HG02763 (cell line): ENCODE measurements at regions not wholly inside any gene's neighbourhood (a gene's known extent, or its start where the extent isn't known, plus 50 kb on each side); places are given as distances from the start of the nearest gene placed in this dataset.
"Not testable (repeated sequence)": the region's sequence is repeated elsewhere in the genome, so short reads cannot be mapped to it uniquely, and the experiment has no call there.

ENCODE experiments used
- ATAC-seq: cut with Tn5 transposase; IDR thresholded peaks from one replicate; pipeline ENCODE4 v1.9.1; 2021; ENCODE audit warnings: mild to moderate bottlenecking, moderate library complexity; ENCODE audit not compliant: unreplicated experiment

GRCh38 chr10:6929148-6929830 lies 349.2 kb upstream of the PRKCQ start:
- ATAC-seq = no peak

DNA sequence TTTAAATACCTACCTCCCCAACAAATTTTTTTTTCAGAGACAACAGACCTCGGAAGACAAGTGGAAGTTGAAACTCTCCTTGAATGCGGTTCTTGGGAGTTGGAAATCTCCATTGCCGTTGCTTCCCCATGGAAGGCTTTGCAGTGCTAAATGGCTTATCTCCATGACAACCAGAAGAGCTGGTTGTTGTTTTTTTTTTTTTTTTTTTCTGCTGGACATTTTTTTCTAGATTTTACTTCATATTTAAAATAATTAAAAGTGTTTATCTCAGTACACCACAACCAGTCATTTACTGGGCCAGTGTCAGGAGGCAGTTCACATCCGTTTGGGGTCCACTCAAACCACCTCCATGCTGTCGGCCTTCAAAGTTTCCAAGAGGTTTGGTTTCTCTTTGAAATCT lies 348.5 kb upstream of the PRKCQ start:
- ATAC-seq = no peak

DNA sequence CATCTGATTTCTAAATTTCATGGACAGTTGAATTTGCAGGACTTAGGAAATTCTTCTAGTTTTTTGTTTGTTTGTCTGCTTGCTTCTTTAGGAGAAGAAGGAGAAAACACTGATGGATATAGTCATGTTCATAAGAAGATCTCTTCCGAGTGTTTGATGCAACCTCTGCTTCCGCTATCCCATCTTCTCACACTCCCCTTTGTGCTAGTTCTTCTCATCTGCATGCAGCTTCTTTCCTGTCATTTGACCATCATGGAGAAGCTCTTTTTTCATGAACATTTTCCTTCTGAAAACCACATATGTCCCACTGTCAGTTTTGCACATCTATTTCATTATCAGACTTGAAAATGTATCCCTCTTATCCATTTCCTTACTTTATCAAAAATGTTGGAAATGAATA lies 346.9 kb upstream of the PRKCQ start:
- no peak for ATAC-seq

DNA sequence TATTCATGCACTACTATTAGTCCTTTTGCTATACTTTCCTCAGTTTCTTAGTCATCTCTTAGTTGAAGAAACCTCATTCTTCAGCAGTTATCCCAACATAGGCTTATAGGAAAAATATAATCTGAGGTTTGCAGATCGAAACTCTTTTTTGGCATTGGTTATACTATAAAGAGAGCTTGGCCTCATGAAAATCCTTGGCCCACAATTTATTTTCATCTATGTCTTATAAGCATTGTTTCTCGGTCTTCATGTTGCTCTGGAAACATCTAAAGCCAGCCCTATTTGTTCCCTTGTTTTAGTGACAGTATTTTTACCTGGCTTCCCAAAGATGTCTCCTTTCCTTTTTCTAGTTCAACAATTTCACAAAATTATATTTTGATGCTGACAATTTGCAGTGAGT lies 345.1 kb upstream of the PRKCQ start:
- ATAC-seq = no peak

GRCh38 chr10:6924166-6924565 lies 344.1 kb upstream of the PRKCQ start:
- ATAC-seq = no peak

DNA sequence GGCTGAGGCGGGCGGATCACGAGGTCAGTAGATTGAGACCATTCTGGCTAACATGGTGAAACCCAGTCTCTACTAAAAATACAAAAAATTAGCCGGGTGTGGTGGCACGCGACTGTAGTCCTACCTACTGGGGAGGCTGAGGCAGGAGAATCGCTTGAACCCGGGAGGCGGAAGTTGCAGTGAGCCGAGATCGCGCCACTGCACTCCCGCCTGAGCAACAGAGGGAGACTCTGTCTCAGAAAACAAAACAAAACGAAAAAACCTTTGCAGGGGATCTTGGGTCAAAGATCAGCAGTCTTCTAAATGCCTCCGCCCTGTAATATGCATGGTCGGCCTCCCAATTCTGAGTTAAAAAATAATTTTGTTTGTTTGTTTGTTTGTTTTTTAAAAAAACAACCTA lies 340.9 kb upstream of the PRKCQ start:
- ATAC-seq = not testable (repeated sequence)

DNA sequence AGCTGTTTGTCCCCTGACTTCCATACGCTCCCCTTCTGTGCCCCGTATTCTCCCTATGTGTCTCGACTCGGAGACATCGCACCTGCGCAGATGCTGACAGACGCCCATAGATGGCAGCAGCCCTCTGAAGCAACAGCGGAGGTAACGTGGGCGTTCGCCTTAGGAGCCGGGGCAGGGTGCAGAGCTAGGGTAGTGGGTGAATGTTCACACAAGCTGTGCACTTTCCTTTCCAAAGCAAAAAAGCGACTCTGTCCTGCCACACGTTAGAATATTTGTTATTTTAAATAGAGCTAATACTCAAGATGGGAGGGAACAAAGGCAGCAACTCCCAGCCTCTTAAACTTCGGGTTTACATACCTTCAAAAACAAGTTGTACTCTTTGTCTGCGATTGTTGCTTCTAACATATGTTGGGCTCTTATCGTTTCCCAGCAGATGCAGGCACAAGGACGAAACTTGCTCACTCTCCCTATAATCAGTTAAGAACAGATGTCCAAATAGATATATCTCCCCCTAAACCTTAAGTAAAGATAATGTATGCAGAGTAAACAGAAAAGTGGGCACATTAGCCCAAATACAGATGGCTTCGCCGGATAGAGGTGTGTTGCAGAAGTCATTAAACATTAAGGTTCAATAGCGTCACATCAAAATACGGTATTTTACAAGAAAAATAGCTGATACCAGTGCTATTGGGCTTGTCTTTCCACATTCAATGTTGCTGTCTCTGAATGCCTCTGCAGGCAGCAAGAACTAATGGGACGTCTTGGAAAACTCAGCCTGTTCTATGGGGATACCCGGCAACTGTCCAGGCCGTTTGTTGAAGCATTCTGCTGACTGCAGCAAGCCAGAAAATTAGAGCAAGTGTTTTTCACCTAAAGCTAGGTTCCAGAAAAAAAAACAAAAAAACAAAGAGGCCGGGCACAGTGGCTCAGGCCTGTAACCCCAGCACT lies 340.3 kb upstream of the PRKCQ start:
- peak; percentile 99 for ATAC-seq

DNA sequence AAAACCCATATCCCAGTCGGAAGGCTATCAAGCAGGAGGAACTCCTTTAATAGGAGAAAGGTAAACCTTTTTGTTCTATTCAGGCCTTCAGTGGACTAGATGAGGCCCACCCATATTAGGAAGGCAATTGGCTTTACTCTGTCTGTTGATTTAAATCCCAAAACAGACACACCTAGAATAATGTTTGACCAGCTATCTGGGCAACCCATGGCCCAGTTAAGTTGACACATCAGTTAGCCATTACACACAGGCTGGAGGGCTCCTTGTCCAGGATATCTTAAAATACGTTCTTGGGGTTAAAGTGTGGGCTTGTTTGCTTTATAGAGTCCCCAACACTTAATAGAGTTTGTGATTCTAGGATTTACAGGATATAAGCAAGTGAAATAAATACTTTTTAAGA lies 339.0 kb upstream of the PRKCQ start:
- ATAC-seq = no peak

DNA sequence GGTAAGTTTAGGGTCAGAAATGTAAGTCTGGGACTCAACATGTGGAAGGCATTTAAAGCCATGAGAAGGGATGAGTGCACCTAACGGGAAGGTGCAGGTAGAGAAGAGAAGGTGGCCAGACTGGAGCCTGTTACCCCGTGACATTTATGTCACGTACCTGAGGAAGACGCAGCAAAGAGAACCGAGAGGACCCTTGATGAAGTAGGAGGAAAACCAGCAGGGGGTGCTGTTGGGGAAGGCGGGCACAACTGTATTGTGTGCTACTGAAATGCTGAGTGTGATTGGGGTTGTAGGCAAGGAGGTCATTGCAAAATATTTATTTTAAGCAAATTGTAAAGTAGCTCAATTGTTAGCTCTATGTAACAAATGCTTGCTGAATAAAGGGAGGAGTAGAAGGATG lies 338.2 kb upstream of the PRKCQ start:
- ATAC-seq = no peak

GRCh38 chr10:6917125-6917524 lies 337.0 kb upstream of the PRKCQ start:
- no peak for ATAC-seq

DNA sequence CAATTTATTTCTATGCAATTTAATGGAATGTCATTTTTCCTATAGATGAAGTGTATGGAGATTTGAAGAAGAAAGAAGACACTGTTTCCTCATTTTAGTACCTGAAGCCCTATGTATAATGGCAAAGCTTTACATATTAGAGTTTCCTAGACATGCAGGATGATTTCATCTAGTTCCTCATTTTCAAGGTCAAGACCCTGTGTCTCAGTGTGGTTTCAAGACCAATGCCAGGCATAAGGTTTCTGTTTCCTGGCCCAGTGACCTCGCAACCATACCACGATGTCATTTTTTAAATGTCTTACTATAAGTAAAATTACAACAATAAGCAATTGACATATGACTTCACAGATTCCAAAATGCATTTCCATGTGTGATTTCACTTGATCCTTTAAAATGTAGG lies 336.5 kb upstream of the PRKCQ start:
- no peak for ATAC-seq

- no peak for ATAC-seq
Observed at GRCh38 chr10:6915307-6915706, 335.2 kb upstream of the PRKCQ start.

DNA sequence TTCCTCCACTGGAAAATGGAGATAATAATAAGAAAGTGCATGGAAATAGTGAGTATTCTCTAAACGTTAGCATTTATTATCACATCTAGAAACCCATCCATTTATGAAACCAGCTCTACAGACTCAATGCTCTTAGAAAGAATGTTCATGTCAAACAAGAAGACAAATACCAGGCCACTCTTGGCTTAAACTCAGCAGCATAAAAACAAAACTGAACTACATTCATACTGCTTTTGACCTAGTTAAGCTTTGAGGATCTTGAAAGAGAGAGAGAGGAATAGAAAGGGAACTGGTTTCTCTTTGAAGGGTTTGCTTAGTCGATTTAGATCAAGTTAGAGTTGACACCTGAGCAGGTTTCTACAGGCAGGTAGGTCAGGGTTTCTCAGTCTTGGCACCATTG lies 332.9 kb upstream of the PRKCQ start:
- ATAC-seq = no peak

DNA sequence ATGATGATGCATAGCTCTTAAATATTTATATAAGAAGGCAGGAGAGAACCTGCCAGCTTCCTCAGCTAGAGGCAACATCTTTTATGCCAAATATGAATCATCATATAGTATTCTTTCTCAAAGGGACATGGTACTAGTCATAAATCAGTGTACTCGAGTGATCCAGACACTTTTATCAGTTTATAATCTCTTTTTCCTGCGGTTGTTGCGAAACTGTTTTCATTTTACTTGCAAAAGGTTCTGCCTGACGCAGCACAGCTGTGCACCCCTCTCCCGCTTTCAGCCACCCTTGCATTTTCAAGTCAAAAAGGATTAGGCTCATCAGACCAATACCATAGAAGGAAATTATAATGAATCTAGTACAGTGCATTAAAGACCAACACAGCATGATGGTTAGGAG lies 332.3 kb upstream of the PRKCQ start:
- ATAC-seq = no peak

DNA sequence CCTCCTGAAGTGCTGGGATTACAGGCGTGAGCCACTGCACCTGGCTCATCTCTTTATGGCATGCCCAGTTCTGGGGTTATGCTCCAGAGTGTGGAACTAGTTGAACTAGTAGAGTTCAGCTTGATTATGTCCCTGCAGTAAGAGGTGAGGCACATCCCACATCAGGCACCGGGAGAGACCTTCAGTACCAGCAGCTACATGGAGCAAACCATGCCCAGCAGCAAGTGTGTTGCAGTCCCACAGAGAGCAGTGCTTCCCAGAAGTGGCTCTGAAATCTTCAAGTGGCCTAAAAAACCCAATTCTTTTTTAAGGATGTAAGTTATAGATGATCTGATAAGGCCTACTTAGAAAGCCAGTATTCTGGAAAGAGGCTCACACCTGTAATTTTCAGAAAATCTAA lies 331.9 kb upstream of the PRKCQ start:
- ATAC-seq = no peak

DNA sequence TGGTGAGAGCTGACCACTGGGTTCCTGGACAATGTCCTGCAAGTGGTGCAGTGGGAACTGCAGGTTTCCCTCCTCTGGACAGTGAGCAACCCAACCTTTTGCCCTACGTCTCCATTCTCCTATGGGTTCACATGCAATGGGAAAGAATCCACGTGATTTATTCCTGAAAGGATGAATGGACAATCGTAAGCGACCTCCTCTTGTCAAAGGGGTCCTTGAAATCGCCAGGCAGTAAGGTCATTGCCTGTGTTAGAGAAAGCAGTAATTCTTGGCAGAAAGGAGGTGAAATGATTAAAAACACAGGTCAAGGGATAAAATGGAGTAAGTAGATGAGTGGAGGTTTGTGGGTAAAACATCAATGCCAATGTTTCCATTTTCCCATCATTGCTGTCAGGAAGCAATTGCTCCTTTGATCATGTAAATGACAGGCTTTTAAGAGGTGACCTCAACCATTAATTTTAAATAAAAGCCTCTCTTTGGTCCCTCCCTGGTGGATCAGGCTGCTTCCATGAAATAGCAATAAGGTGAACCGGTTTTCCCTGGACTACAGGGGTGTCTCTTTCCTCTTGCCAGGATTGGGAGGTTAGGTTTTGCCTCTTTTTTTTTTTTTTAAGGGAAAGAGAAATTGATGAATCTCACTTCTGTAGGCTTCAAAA lies 330.0 kb upstream of the PRKCQ start:
- no peak for ATAC-seq

DNA sequence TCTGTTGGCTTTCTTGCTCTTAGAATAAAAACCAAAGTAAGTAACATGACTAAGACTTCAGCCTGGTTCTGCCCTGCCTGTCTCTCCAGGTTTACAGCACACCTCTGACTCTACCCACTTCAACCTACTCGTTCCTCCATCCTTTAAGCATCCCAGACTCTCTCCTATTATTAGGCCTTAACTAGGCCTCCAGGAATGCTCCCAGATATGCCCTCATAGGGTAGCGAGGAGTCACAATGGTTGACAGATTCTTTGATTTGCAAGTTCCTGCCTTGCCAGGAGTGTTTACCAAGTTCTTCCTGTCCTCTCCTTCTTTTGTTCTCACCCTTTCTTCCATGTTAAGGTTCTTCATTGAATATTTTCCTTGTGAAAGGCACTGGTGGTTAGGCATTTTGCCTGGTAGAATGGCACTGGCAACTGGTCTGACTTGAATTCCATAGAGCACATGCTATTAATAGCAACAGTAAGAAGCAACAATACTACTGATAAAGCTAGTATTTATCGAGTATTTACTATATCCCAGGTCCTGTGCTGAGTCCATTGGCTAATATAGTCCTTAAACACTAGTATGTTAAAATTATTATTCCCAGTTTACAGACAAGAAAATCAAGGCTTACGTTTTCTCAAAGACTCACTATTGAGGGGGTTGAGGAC lies 327.9 kb upstream of the PRKCQ start:
- no peak for ATAC-seq

GRCh38 chr10:6894405-6894804 lies 314.3 kb upstream of the PRKCQ start:
- ATAC-seq = no peak

- no peak for ATAC-seq
Observed at GRCh38 chr10:6892864-6893263, 312.8 kb upstream of the PRKCQ start.

- ATAC-seq = no peak
Observed at GRCh38 chr10:6891924-6892323, 311.8 kb upstream of the PRKCQ start.

DNA sequence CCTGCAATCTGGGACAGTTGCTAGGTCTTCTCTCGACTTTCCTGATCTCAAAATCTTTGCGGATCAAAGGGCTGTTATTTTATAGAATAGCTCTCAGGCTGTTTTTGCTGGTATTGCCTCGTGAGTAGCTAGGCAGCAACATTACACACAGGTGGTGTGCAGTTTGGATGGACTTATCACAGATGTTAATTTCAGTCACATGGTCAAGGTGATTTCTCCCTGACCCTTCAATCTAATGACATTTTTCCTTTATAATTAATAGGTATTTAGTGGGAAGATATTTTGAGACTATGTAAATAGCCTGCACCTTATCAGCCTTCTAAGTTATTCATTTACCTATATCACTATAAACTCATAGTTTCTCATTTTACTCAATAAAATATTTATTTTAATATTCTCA lies 309.6 kb upstream of the PRKCQ start:
- ATAC-seq = no peak
